HG03066 (cell line): ENCODE measurements at regions not wholly inside any gene's neighbourhood (a gene's known extent, or its start where the extent isn't known, plus 50 kb on each side); places are given as distances from the start of the nearest gene placed in this dataset.
"Not testable (repeated sequence)": the region's sequence is repeated elsewhere in the genome, so short reads cannot be mapped to it uniquely, and the experiment has no call there.

Experiments used
- ATAC-seq: cut with Tn5 transposase; IDR thresholded peaks from one replicate; pipeline ENCODE4 v1.9.1; 2021; ENCODE audit warnings: low read depth; ENCODE audit not compliant: unreplicated experiment

- no peak for ATAC-seq
Measured at GRCh38 chr12:28023156-28023887, 50.8 kb upstream of the PTHLH start.

GRCh38 chr12:28024231-28024995 is 51.9 kb upstream of the PTHLH start:
- no peak for ATAC-seq

- no peak for ATAC-seq
Measured at GRCh38 chr12:28025821-28026505, 53.4 kb upstream of the PTHLH start.

GRCh38 chr12:28026701-28027100 is 54.2 kb upstream of the PTHLH start:
- ATAC-seq, result no peak

- no peak for ATAC-seq
Measured at GRCh38 chr12:28027328-28027727, 54.8 kb upstream of the PTHLH start.

- ATAC-seq, result no peak
Measured at GRCh38 chr12:28027947-28028724, 55.6 kb upstream of the PTHLH start.

- no peak for ATAC-seq
Measured at GRCh38 chr12:28032811-28033537, 60.4 kb upstream of the PTHLH start.

- ATAC-seq, result no peak
Measured at GRCh38 chr12:28033538-28033915, 61.0 kb upstream of the PTHLH start.

GRCh38 chr12:28034271-28034670 is 61.7 kb upstream of the PTHLH start:
- no peak for ATAC-seq

GRCh38 chr12:28035500-28035899 is 63.0 kb upstream of the PTHLH start:
- no peak for ATAC-seq

- ATAC-seq, result no peak
Measured at GRCh38 chr12:28036940-28037339, 64.4 kb upstream of the PTHLH start.

GRCh38 chr12:28040246-28040645 is 67.7 kb upstream of the PTHLH start:
- no peak for ATAC-seq

- ATAC-seq, result not testable (repeated sequence)
Measured at GRCh38 chr12:28046600-28046999, 74.1 kb upstream of the PTHLH start.

- no peak for ATAC-seq
Measured at GRCh38 chr12:28050606-28051005, 78.1 kb upstream of the PTHLH start.

- no peak for ATAC-seq
Measured at GRCh38 chr12:28051516-28052354, 79.2 kb upstream of the PTHLH start.

GRCh38 chr12:28053564-28053963 is 81.0 kb upstream of the PTHLH start:
- no peak for ATAC-seq

GRCh38 chr12:28054583-28054982 is 82.0 kb upstream of the PTHLH start:
- ATAC-seq, result no peak

GRCh38 chr12:28057856-28058615 is 85.5 kb upstream of the PTHLH start:
- ATAC-seq, result no peak

- no peak for ATAC-seq
Measured at GRCh38 chr12:28059220-28059619, 86.7 kb upstream of the PTHLH start.
